Neutrophil (primary cell): ENCODE measurements at regions not wholly inside any gene's neighbourhood (a gene's known extent, or its start where the extent isn't known, plus 50 kb on each side); places are given as distances from the start of the nearest gene placed in this dataset.

ENCODE experiments used
- H3K27ac ChIP-seq: fragments of 200-600 bp; sonication (generic); 2 replicates; pipeline ENCODE4 v1.5.1; 2016; ENCODE audit warnings: mild to moderate bottlenecking, moderate library complexity
- H3K27me3 ChIP-seq: fragments of 200-600 bp; sonication (generic); 2 replicates; pipeline ENCODE4 v1.6.0; 2016; ENCODE audit warnings: mild to moderate bottlenecking
- H3K36me3 ChIP-seq: fragments of 200-600 bp; sonication (generic); 2 replicates; pipeline ENCODE4 v1.5.1; 2017
- H3K4me1 ChIP-seq, 2 experiments: fragments of 200-600 bp in 1 of 2; sonication (generic) in 1 of 2; 1 replicate in 1 of 2; 2 replicates in 1 of 2; pipeline versions ENCODE4 v1.5.1 to v1.6.1; 2013 to 2016; ENCODE audit warnings: low read depth in 1 of 2, low read length in 1 of 2, mild to moderate bottlenecking in 1 of 2, moderate library complexity in 1 of 2; ENCODE audit not compliant: control insufficient read depth in 1 of 2, insufficient read depth in 1 of 2
- H3K4me3 ChIP-seq, 2 experiments: fragments of 200-600 bp in 1 of 2; sonication (generic) in 1 of 2; 1 replicate in 1 of 2; 2 replicates in 1 of 2; pipeline ENCODE4 v1.5.1; 2013 to 2016; ENCODE audit warnings: low read depth in 1 of 2, low read length in 1 of 2, mild to moderate bottlenecking in 1 of 2, moderate library complexity in 1 of 2
- H3K9me3 ChIP-seq: fragments of 200-600 bp; sonication (generic); 2 replicates; pipeline ENCODE4 v1.5.1; 2016
- CTCF ChIP-seq: fragments of 200-600 bp; sonication (generic); IDR thresholded peaks from 2 replicates; pipeline ENCODE4 v1.5.1; 2016; ENCODE audit warnings: antibody characterized with exemption

- no peaks in the 10 kb centered on the region for H3K4me1 ChIP-seq
- no peaks in the 10 kb centered on the region for H3K36me3 ChIP-seq
- no peak overlapping the region for H3K4me3 ChIP-seq
- TF ChIP-seq CTCF = no peak
- H3K9me3 ChIP-seq = no peaks in the 10 kb centered on the region
- H3K27me3 ChIP-seq = no peaks in the 10 kb centered on the region
- H3K27ac ChIP-seq = no peak overlapping the region
Observed at GRCh38 chr18:40565805-40566509, 1389.1 kb upstream of the PIK3C3 start.

GRCh38 chr18:40559556-40559955 is 1395.5 kb upstream of the PIK3C3 start:
- TF ChIP-seq CTCF = no peak
- Histone ChIP-seq H3K9me3 (no peaks in the 10 kb centered on the region), H3K36me3 (no peaks in the 10 kb centered on the region), H3K27me3 (no peaks in the 10 kb centered on the region), H3K4me3 (no peak overlapping the region), H3K4me1 (no peaks in the 10 kb centered on the region), H3K27ac (no peak overlapping the region)

GRCh38 chr18:40558706-40559392 is 1396.2 kb upstream of the PIK3C3 start:
- no peak overlapping the region for H3K27ac ChIP-seq
- no peak overlapping the region for H3K4me3 ChIP-seq
- TF ChIP-seq CTCF = no peak
- H3K4me1 ChIP-seq = no peaks in the 10 kb centered on the region
- H3K36me3 ChIP-seq = no peaks in the 10 kb centered on the region
- no peaks in the 10 kb centered on the region for H3K27me3 ChIP-seq
- no peaks in the 10 kb centered on the region for H3K9me3 ChIP-seq

GRCh38 chr18:40555914-40556313 is 1399.1 kb upstream of the PIK3C3 start:
- no peak for TF ChIP-seq CTCF
- Histone ChIP-seq H3K4me3 (no peak overlapping the region), H3K27ac (no peak overlapping the region), H3K9me3 (no peaks in the 10 kb centered on the region), H3K4me1 (no peaks in the 10 kb centered on the region), H3K36me3 (no peaks in the 10 kb centered on the region), H3K27me3 (no peaks in the 10 kb centered on the region)

- no peaks in the 10 kb centered on the region for H3K27me3 ChIP-seq
- no peaks in the 10 kb centered on the region for H3K36me3 ChIP-seq
- no peak for TF ChIP-seq CTCF
- no peak overlapping the region for H3K4me3 ChIP-seq
- H3K27ac ChIP-seq = no peak overlapping the region
- H3K4me1 ChIP-seq = no peaks in the 10 kb centered on the region
- no peaks in the 10 kb centered on the region for H3K9me3 ChIP-seq
Observed at GRCh38 chr18:40553029-40553428, 1402.0 kb upstream of the PIK3C3 start.
